Smooth muscle cell (in vitro differentiated cells): ENCODE measurements at regions not wholly inside any gene's neighbourhood (a gene's known extent, or its start where the extent isn't known, plus 50 kb on each side); places are given as distances from the start of the nearest gene placed in this dataset.

Experiments
- DNase-seq: peaks from one replicate; lab custom pipeline; 2025; ENCODE audit not compliant: unreplicated experiment; lab: John Stamatoyannopoulos, UW
- H2AFZ ChIP-seq: fragments of 200-600 bp; sonication (generic); 2 replicates; pipeline ENCODE4 v1.6.0; 2016; ENCODE audit warnings: antibody characterized with exemption, low read depth, mild to moderate bottlenecking
- H3F3A ChIP-seq: fragments of 200-600 bp; sonication (generic); 2 replicates; pipeline ENCODE4 v1.6.0; 2017; ENCODE audit warnings: antibody characterized with exemption, low read depth
- H3K27ac ChIP-seq: fragments of 200-600 bp; sonication (generic); 2 replicates; pipeline ENCODE4 v1.5.1; 2016; ENCODE audit warnings: low read depth, mild to moderate bottlenecking
- H3K27me3 ChIP-seq: fragments of 200-600 bp; sonication (generic); 2 replicates; pipeline ENCODE4 v1.6.1; 2016; ENCODE audit warnings: low read depth, mild to moderate bottlenecking
- H3K36me3 ChIP-seq: fragments of 200-600 bp; sonication (generic); 2 replicates; pipeline ENCODE4 v1.5.1; 2016; ENCODE audit warnings: low read depth
- H3K4me1 ChIP-seq: fragments of 200-600 bp; sonication (generic); 2 replicates; pipeline ENCODE4 v1.5.1; 2016; ENCODE audit warnings: low read depth
- H3K4me2 ChIP-seq: fragments of 200-600 bp; sonication (generic); 2 replicates; pipeline ENCODE4 v1.6.0; 2016; ENCODE audit warnings: mild to moderate bottlenecking
- H3K4me3 ChIP-seq: fragments of 200-600 bp; sonication (generic); 2 replicates; pipeline ENCODE4 v1.5.1; 2016; ENCODE audit warnings: mild to moderate bottlenecking
- H3K79me2 ChIP-seq: fragments of 200-600 bp; sonication (generic); 2 replicates; pipeline ENCODE4 v1.6.0; 2016; ENCODE audit warnings: low read depth, mild to moderate bottlenecking
- H3K9ac ChIP-seq: fragments of 200-600 bp; sonication (generic); 2 replicates; pipeline ENCODE4 v1.6.0; 2016; ENCODE audit warnings: low read depth
- H3K9me3 ChIP-seq: fragments of 200-600 bp; sonication (generic); replicated peaks from 2 replicates; pipeline ENCODE4 v1.5.1; 2016; ENCODE audit warnings: low read depth
- H4K20me1 ChIP-seq: fragments of 200-600 bp; sonication (generic); 2 replicates; pipeline ENCODE4 v1.6.0; 2016; ENCODE audit warnings: low read depth
- CTCF ChIP-seq: fragments of 200-600 bp; sonication (generic); IDR thresholded peaks from 2 replicates; pipeline ENCODE4 v1.5.1; 2017; ENCODE audit warnings: borderline replicate concordance, mild to moderate bottlenecking, antibody characterized with exemption; ENCODE audit not compliant: insufficient read depth, poor library complexity, severe bottlenecking
- WGBS: methylation state at CpG from one replicate; pipeline ENCODE4 v1.1.7; 2016; ENCODE audit warnings: low lambda C conversion rate; 5-methylcytosine and 5-hydroxymethylcytosine counted together

GRCh38 chr12:65536876-65537681 is 258.6 kb downstream of the MSRB3 start:
- H3K9ac ChIP-seq: peak overlapping the region; percentile 77
- no peaks in the 10 kb centered on the region for H3K27me3 ChIP-seq
- 10% methylated on average over 6 of the region's 6 CpGs for WGBS
- H3K27ac ChIP-seq: peak overlapping the region; percentile 97
- TF ChIP-seq CTCF: no peak
- peak; percentile 30 for DNase-seq
- H3K79me2 ChIP-seq: no peaks in the 10 kb centered on the region
- H3K4me1 ChIP-seq: peaks cover 22% of the 10 kb centered on the region
- peaks cover 39% of the 10 kb centered on the region for H3F3A ChIP-seq
- H3K36me3 ChIP-seq: peaks cover 11% of the 10 kb centered on the region
- peak overlapping the region; percentile 66 for H3K4me2 ChIP-seq
- no peak overlapping the region for H2AFZ ChIP-seq
- H3K9me3 ChIP-seq: peaks cover 22% of the 10 kb centered on the region
- H3K4me3 ChIP-seq: no peak overlapping the region
- no peaks in the 10 kb centered on the region for H4K20me1 ChIP-seq

- Histone ChIP-seq H3K4me1 (peaks cover 16% of the 10 kb centered on the region), H3K27me3 (no peaks in the 10 kb centered on the region), H3K9me3 (peaks cover 22% of the 10 kb centered on the region), H3K79me2 (no peaks in the 10 kb centered on the region), H4K20me1 (no peaks in the 10 kb centered on the region), H3K27ac (peak overlapping the region; percentile 97), H2AFZ (no peak overlapping the region), H3K36me3 (peaks cover 11% of the 10 kb centered on the region), H3K4me2 (peak overlapping the region; percentile 64), H3F3A (peaks cover 39% of the 10 kb centered on the region), H3K9ac (peak overlapping the region; percentile 77), H3K4me3 (no peak overlapping the region)
- no peak for TF ChIP-seq CTCF
- WGBS: 59% methylated on average over 1 of the region's 1 CpG
- DNase-seq: no peak
These were observed 259.5 kb downstream of the MSRB3 start for GRCh38 chr12:65537978-65538377.

GRCh38 chr12:65539023-65539422 is 260.5 kb downstream of the MSRB3 start:
- WGBS: 88% methylated on average over 1 of the region's 1 CpG
- H2AFZ ChIP-seq: no peak overlapping the region
- peaks cover 36% of the 10 kb centered on the region for H3F3A ChIP-seq
- no peak overlapping the region for H3K4me3 ChIP-seq
- no peak for DNase-seq
- no peaks in the 10 kb centered on the region for H4K20me1 ChIP-seq
- peaks cover 9% of the 10 kb centered on the region for H3K4me1 ChIP-seq
- no peak overlapping the region for H3K27ac ChIP-seq
- H3K9me3 ChIP-seq: peaks cover 22% of the 10 kb centered on the region
- H3K4me2 ChIP-seq: no peak overlapping the region
- no peaks in the 10 kb centered on the region for H3K79me2 ChIP-seq
- H3K36me3 ChIP-seq: peaks cover 11% of the 10 kb centered on the region
- H3K9ac ChIP-seq: no peak overlapping the region
- TF ChIP-seq CTCF: no peak
- H3K27me3 ChIP-seq: no peaks in the 10 kb centered on the region

- Histone ChIP-seq H3K4me1 (peaks cover 9% of the 10 kb centered on the region), H2AFZ (no peak overlapping the region), H4K20me1 (no peaks in the 10 kb centered on the region), H3K36me3 (peaks cover 11% of the 10 kb centered on the region), H3K79me2 (no peaks in the 10 kb centered on the region), H3K27me3 (no peaks in the 10 kb centered on the region), H3K9me3 (peaks cover 22% of the 10 kb centered on the region), H3K9ac (no peak overlapping the region), H3K27ac (no peak overlapping the region), H3K4me3 (no peak overlapping the region), H3F3A (peaks cover 25% of the 10 kb centered on the region), H3K4me2 (no peak overlapping the region)
- no peak for DNase-seq
- TF ChIP-seq CTCF: no peak
- 88% methylated on average over 1 of the region's 1 CpG for WGBS
These were observed 261.7 kb downstream of the MSRB3 start for GRCh38 chr12:65540140-65540539.
